ENCODE measurements at regions not wholly inside any gene's neighbourhood (a gene's known extent, or its start where the extent isn't known, plus 50 kb on each side); places are given as distances from the start of the nearest gene placed in this dataset.

- no peak for DNase-seq (ENCODE audit: extremely low read depth, low read depth)
Measured at GRCh38 chrY:15162211-15162610, 637.9 kb downstream of the NLGN4Y start.

- no peak for DNase-seq (ENCODE audit: extremely low read depth, low read depth)
Measured at GRCh38 chrY:15179890-15180289, 655.6 kb downstream of the NLGN4Y start.

- no peak for DNase-seq (ENCODE audit: extremely low read depth, low read depth)
Measured at GRCh38 chrY:15229056-15229455, 704.7 kb downstream of the NLGN4Y start.

GRCh38 chrY:15239596-15240132 is 715.3 kb downstream of the NLGN4Y start:
- no peak for DNase-seq (ENCODE audit: extremely low read depth, low read depth)

- DNase-seq (ENCODE audit: extremely low read depth, low read depth), result no peak
Measured at GRCh38 chrY:15259286-15259685, 735.0 kb downstream of the NLGN4Y start.

GRCh38 chrY:15286572-15286971 is 762.2 kb downstream of the NLGN4Y start:
- DNase-seq (ENCODE audit: extremely low read depth, low read depth), result no peak

- DNase-seq (ENCODE audit: extremely low read depth, low read depth), result no peak
Measured at GRCh38 chrY:15289821-15290220, 765.5 kb downstream of the NLGN4Y start.

GRCh38 chrY:15292881-15293280 is 768.6 kb downstream of the NLGN4Y start:
- no peak for DNase-seq (ENCODE audit: extremely low read depth, low read depth)

GRCh38 chrY:15301879-15302278 is 777.5 kb downstream of the NLGN4Y start:
- no peak for DNase-seq (ENCODE audit: extremely low read depth, low read depth)

GRCh38 chrY:15312166-15312565 is 787.8 kb downstream of the NLGN4Y start:
- no peak for DNase-seq (ENCODE audit: extremely low read depth, low read depth)

- no peak for DNase-seq (ENCODE audit: extremely low read depth, low read depth)
Measured at GRCh38 chrY:15324189-15324588, 799.9 kb downstream of the NLGN4Y start.

- no peak for DNase-seq (ENCODE audit: extremely low read depth, low read depth)
Measured at GRCh38 chrY:15325201-15325600, 800.9 kb downstream of the NLGN4Y start.

GRCh38 chrY:15326673-15327072 is 802.3 kb downstream of the NLGN4Y start:
- DNase-seq (ENCODE audit: extremely low read depth, low read depth), result no peak

GRCh38 chrY:15328848-15329247 is 804.5 kb downstream of the NLGN4Y start:
- no peak for DNase-seq (ENCODE audit: extremely low read depth, low read depth)

- DNase-seq (ENCODE audit: extremely low read depth, low read depth), result no peak
Measured at GRCh38 chrY:15343522-15343921, 819.2 kb downstream of the NLGN4Y start.

GRCh38 chrY:15345471-15346155 is 821.3 kb downstream of the NLGN4Y start:
- no peak for DNase-seq (ENCODE audit: extremely low read depth, low read depth)

GRCh38 chrY:15349351-15349750 is 825.0 kb downstream of the NLGN4Y start:
- DNase-seq (ENCODE audit: extremely low read depth, low read depth), result no peak

GRCh38 chrY:15355321-15355720 is 831.0 kb downstream of the NLGN4Y start:
- no peak for DNase-seq (ENCODE audit: extremely low read depth, low read depth)

GRCh38 chrY:15360471-15360870 is 836.1 kb downstream of the NLGN4Y start:
- no peak for DNase-seq (ENCODE audit: extremely low read depth, low read depth)

GRCh38 chrY:15364996-15365395 is 840.7 kb downstream of the NLGN4Y start:
- DNase-seq (ENCODE audit: extremely low read depth, low read depth), result no peak

- no peak for DNase-seq (ENCODE audit: extremely low read depth, low read depth)
Measured at GRCh38 chrY:15368786-15369185, 844.5 kb downstream of the NLGN4Y start.

- no peak for DNase-seq (ENCODE audit: extremely low read depth, low read depth)
Measured at GRCh38 chrY:15385178-15385577, 860.8 kb downstream of the NLGN4Y start.

Measured in NCI-H460 (cell line).